SK-N-SH (cell line): ENCODE measurements at regions not wholly inside any gene's neighbourhood (a gene's known extent, or its start where the extent isn't known, plus 50 kb on each side); places are given as distances from the start of the nearest gene placed in this dataset.
"Not testable (repeated sequence)": the region's sequence is repeated elsewhere in the genome, so short reads cannot be mapped to it uniquely, and the experiment has no call there.

Source experiments
- CHD2 ChIP-seq: fragments of 150-350 bp; IDR thresholded peaks from 2 replicates; pipeline ENCODE4 v1.6.1; 2018; ENCODE audit warnings: low read length; ENCODE audit not compliant: partially characterized antibody
- CTCF ChIP-seq: fragments of 200-600 bp; sonication (generic); IDR thresholded peaks from 2 replicates; pipeline ENCODE4 v1.6.1; 2017; ENCODE audit warnings: antibody characterized with exemption, mild to moderate bottlenecking, moderate library complexity
- EZH2phosphoT487 ChIP-seq: fragments of 200-600 bp; sonication (generic); IDR thresholded peaks from 2 replicates; pipeline ENCODE4 v1.6.1; 2017; ENCODE audit warnings: low read depth, mixed run types, mild to moderate bottlenecking, antibody characterized with exemption, moderate library complexity, borderline replicate concordance
- GATA2 ChIP-seq: sonication (generic); formaldehyde crosslinking; IDR thresholded peaks from 2 replicates; pipeline ENCODE4 v1.5.0; 2020; ENCODE audit warnings: mild to moderate bottlenecking, missing genetic modification reagents
- JUND ChIP-seq: IDR thresholded peaks from 2 replicates; pipeline ENCODE4 v1.4.0; 2012
- POLR2AphosphoS5 ChIP-seq: IDR thresholded peaks from 2 replicates; pipeline ENCODE4 v1.6.1; 2012; ENCODE audit warnings: low read depth, low read length
- RAD21 ChIP-seq: IDR thresholded peaks from 2 replicates; pipeline ENCODE4 v1.6.1; 2012; ENCODE audit warnings: mild to moderate bottlenecking, low read length
- SIN3A ChIP-seq: IDR thresholded peaks from 2 replicates; pipeline ENCODE4 v1.6.1; 2012; ENCODE audit warnings: low read depth, mild to moderate bottlenecking, low read length, moderate library complexity, borderline replicate concordance
- TAF1 ChIP-seq: IDR thresholded peaks from 2 replicates; pipeline ENCODE4 v1.6.1; 2012; ENCODE audit warnings: low read depth, mild to moderate bottlenecking, low read length, moderate library complexity, borderline replicate concordance
- YY1 ChIP-seq: IDR thresholded peaks from 2 replicates; pipeline ENCODE4 v1.4.0; 2012; ENCODE audit warnings: low read depth, mild to moderate bottlenecking
- TF ChIP-seq, protein P1 (sequence below): IDR thresholded peaks from 2 replicates; pipeline ENCODE4 v1.6.1; 2012; ENCODE audit warnings: mild to moderate bottlenecking, low read depth, low read length, moderate library complexity
- TF ChIP-seq, protein P2 (sequence below): IDR thresholded peaks from 2 replicates; pipeline ENCODE4 v1.4.0; 2012; ENCODE audit warnings: low read depth

DNA sequence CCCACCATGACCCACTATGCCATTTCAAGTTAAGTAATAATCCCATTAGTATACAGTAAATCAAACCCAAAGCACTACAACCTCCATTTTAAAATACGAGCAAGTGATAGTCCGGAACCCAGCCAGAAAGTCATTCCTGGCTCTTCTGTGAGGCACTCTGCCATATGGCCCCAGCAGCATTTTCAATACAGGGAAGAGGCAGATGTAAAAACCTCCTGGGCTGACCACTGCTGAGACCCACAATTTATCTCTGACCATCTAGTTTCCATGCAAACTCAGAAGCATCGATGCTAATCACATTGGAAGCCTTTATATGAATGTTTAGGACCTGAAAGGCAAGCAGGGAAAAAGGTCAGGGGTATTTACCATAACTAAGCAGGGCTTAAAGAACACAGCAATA, 56.3 kb upstream of the AGAP4 start:
- not testable (repeated sequence) for TF ChIP-seq RAD21; POLR2AphosphoS5; JUND; CHD2; YY1; CTCF; SIN3A; GATA2 (CRISPR knock-in tag); TAF1; EZH2phosphoT487
- TF ChIP-seq, protein P1, sequence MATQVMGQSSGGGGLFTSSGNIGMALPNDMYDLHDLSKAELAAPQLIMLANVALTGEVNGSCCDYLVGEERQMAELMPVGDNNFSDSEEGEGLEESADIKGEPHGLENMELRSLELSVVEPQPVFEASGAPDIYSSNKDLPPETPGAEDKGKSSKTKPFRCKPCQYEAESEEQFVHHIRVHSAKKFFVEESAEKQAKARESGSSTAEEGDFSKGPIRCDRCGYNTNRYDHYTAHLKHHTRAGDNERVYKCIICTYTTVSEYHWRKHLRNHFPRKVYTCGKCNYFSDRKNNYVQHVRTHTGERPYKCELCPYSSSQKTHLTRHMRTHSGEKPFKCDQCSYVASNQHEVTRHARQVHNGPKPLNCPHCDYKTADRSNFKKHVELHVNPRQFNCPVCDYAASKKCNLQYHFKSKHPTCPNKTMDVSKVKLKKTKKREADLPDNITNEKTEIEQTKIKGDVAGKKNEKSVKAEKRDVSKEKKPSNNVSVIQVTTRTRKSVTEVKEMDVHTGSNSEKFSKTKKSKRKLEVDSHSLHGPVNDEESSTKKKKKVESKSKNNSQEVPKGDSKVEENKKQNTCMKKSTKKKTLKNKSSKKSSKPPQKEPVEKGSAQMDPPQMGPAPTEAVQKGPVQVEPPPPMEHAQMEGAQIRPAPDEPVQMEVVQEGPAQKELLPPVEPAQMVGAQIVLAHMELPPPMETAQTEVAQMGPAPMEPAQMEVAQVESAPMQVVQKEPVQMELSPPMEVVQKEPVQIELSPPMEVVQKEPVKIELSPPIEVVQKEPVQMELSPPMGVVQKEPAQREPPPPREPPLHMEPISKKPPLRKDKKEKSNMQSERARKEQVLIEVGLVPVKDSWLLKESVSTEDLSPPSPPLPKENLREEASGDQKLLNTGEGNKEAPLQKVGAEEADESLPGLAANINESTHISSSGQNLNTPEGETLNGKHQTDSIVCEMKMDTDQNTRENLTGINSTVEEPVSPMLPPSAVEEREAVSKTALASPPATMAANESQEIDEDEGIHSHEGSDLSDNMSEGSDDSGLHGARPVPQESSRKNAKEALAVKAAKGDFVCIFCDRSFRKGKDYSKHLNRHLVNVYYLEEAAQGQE: not testable (repeated sequence)
- TF ChIP-seq, protein P2, sequence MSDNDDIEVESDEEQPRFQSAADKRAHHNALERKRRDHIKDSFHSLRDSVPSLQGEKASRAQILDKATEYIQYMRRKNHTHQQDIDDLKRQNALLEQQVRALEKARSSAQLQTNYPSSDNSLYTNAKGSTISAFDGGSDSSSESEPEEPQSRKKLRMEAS: not testable (repeated sequence)
